Esophagus muscularis mucosa (tissue), 4 donors: ENCODE measurements at regions not wholly inside any gene's neighbourhood (a gene's known extent, or its start where the extent isn't known, plus 50 kb on each side); places are given as distances from the start of the nearest gene placed in this dataset.

ENCODE experiments used
- DNase-seq: peaks from one replicate; pipeline ENCODE4 v3.0.0-alpha.2; 2017; ENCODE audit errors: extremely low spot score
- H3K27ac ChIP-seq, 4 donors: fragments of 200-600 bp; sonication (generic); replicated peaks in 1 of 4; 1 replicate in 3 of 4; 2 replicates in 1 of 4; pipeline ENCODE4 v1.5.1; 2016 to 2019; ENCODE audit warnings: mild to moderate bottlenecking in 1 of 4
- H3K27me3 ChIP-seq, 4 donors: fragments of 200-600 bp; sonication (generic); one replicate each; pipeline versions ENCODE4 v1.5.1 to v1.6.0; 2016 to 2019
- H3K36me3 ChIP-seq, 4 donors: fragments of 200-600 bp; sonication (generic); one replicate each; pipeline ENCODE4 v1.5.1; 2016 to 2019
- H3K4me1 ChIP-seq, 4 donors: fragments of 200-600 bp; sonication (generic); one replicate each; pipeline ENCODE4 v1.5.1; 2016 to 2019
- H3K4me3 ChIP-seq, 4 donors: fragments of 200-600 bp; sonication (generic); 1 replicate in 2 of 4; 2 replicates in 2 of 4; pipeline ENCODE4 v1.5.1; 2016 to 2019; ENCODE audit warnings: mild to moderate bottlenecking in 4 of 4, moderate library complexity in 1 of 4
- H3K9me3 ChIP-seq, 4 donors: fragments of 200-600 bp; sonication (generic); 1 replicate in 3 of 4; 2 replicates in 1 of 4; pipeline ENCODE4 v1.5.1; 2016 to 2019
- CTCF ChIP-seq, 3 experiments: fragments of 200-600 bp in 2 of 3; fragments of 450-650 bp in 1 of 3; sonication (generic) in 2 of 3; IDR thresholded peaks; one replicate each; pipeline ENCODE4 v1.5.1; 2017 to 2019; ENCODE audit warnings: antibody characterized with exemption in 3 of 3, mild to moderate bottlenecking in 2 of 3, moderate library complexity in 1 of 3
- EP300 ChIP-seq: sonication (generic); formaldehyde crosslinking; IDR thresholded peaks from one replicate; pipeline ENCODE4 v1.6.1; 2017; ENCODE audit warnings: antibody characterized with exemption
- POLR2A ChIP-seq: fragments of 450-650 bp; IDR thresholded peaks from one replicate; pipeline ENCODE4 v1.6.1; 2017; ENCODE audit warnings: antibody characterized with exemption, moderate library complexity, mild to moderate bottlenecking, low read depth
- POLR2AphosphoS5 ChIP-seq, 2 donors: sonication (generic); formaldehyde crosslinking; IDR thresholded peaks; one replicate each; pipeline ENCODE4 v1.6.1; 2017; ENCODE audit warnings: antibody characterized with exemption in 2 of 2
- WGBS: methylation state at CpG from one replicate; pipeline ENCODE4 v1.1.5; 2018; 5-methylcytosine and 5-hydroxymethylcytosine counted together
- intact Hi-C: fragments of 100-400 bp; cut with DNase I; formaldehyde crosslinking; loops from one replicate; pipeline ENCODE4 v1.15.1; 2023

DNA sequence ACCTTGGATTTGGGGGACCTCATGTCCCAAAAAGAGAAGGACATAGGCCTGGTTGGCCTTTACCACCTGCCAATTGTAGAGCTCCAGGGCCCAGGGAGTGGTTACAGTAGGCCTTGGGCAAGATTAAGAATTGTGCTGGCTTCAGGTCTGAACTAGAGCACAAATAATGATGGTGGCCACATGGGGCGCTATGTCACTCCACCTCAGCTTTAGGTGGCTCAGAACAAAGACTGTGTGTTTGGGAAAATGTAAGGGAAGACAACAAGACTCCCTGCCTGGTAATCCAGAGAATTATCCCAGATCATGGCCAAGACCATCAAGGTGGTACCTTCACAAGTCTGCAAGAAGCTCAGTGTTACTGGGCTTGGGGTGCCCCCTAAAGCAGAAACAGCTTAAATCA is 224.9 kb upstream of the OPRM1 start:
- H3K27ac ChIP-seq: no peak overlapping the region
- intact Hi-C loops: no loop called here
- DNase-seq: no peak
- TF ChIP-seq EP300 (no peak), POLR2AphosphoS5 (IDR thresholded peaks at IDR 0.05) (no peak), CTCF (IDR thresholded peaks at IDR 0.05) (no peak), POLR2A (no peak)
- H3K4me3 ChIP-seq: no peak overlapping the region
- no peaks in the 10 kb centered on the region for H3K4me1 ChIP-seq
- peaks cover 0 to 16% (median 9%) of the 10 kb centered on the region in 4 donors for H3K9me3 ChIP-seq
- H3K27me3 ChIP-seq: no peaks in the 10 kb centered on the region
- H3K36me3 ChIP-seq: no peaks in the 10 kb centered on the region
- WGBS: 40% methylated on average over 1 of the region's 1 CpG

GRCh38 chr6:153804755-153805330 is 234.2 kb upstream of the OPRM1 start:
- no peaks in the 10 kb centered on the region for H3K36me3 ChIP-seq
- H3K4me3 ChIP-seq: no peak overlapping the region
- DNase-seq: no peak
- H3K27me3 ChIP-seq: no peaks in the 10 kb centered on the region
- no peaks in the 10 kb centered on the region for H3K9me3 ChIP-seq
- peaks cover 0 to 14% (median 4%) of the 10 kb centered on the region in 4 donors for H3K4me1 ChIP-seq
- intact Hi-C loops: no loop called here
- no peak overlapping the region for H3K27ac ChIP-seq
- no peak for TF ChIP-seq POLR2AphosphoS5 (IDR thresholded peaks at IDR 0.05)
- no peak for TF ChIP-seq EP300
- no peak for TF ChIP-seq POLR2A
- TF ChIP-seq CTCF (IDR thresholded peaks at IDR 0.05): no peak
- 23% methylated on average over 5 of the region's 5 CpGs for WGBS

GRCh38 chr6:153801917-153802316 is 237.1 kb upstream of the OPRM1 start:
- no peak for DNase-seq
- Histone ChIP-seq H3K9me3 (no peaks in the 10 kb centered on the region), H3K4me1 (peaks cover 0 to 14% (median 4%) of the 10 kb centered on the region in 4 donors), H3K27me3 (no peaks in the 10 kb centered on the region), H3K4me3 (no peak overlapping the region), H3K27ac (no peak overlapping the region), H3K36me3 (no peaks in the 10 kb centered on the region)
- 84% methylated on average over 2 of the region's 2 CpGs for WGBS
- no peak for TF ChIP-seq POLR2A
- no peak for TF ChIP-seq EP300
- TF ChIP-seq POLR2AphosphoS5 (IDR thresholded peaks at IDR 0.05): no peak
- no peak for TF ChIP-seq CTCF (IDR thresholded peaks at IDR 0.05)
- intact Hi-C loops: no loop called here

GRCh38 chr6:153800580-153801188 is 238.4 kb upstream of the OPRM1 start:
- 81% methylated on average over 4 of the region's 4 CpGs for WGBS
- intact Hi-C loops: no loop called here

More at GRCh38 chr6:153800580-153801188, 238.4 kb upstream of the OPRM1 start:
- DNase-seq: no peak
- no peak for TF ChIP-seq EP300
- no peak for TF ChIP-seq POLR2AphosphoS5 (IDR thresholded peaks at IDR 0.05)
- TF ChIP-seq POLR2A: no peak
- TF ChIP-seq CTCF (IDR thresholded peaks at IDR 0.05): no peak
- H3K4me3 ChIP-seq: no peak overlapping the region
- no peaks in the 10 kb centered on the region for H3K9me3 ChIP-seq
- H3K36me3 ChIP-seq: no peaks in the 10 kb centered on the region
- H3K27me3 ChIP-seq: no peaks in the 10 kb centered on the region
- no peak overlapping the region for H3K27ac ChIP-seq
- peaks cover 0 to 14% (median 4%) of the 10 kb centered on the region in 4 donors for H3K4me1 ChIP-seq
